Neural cell (in vitro differentiated cells): ENCODE measurements at regions not wholly inside any gene's neighbourhood (a gene's known extent, or its start where the extent isn't known, plus 50 kb on each side); places are given as distances from the start of the nearest gene placed in this dataset.

Source experiments
- EZH2 ChIP-seq: fragments of 200-600, 300-800 bp; shearing (Covaris generic), sonication (generic); IDR thresholded peaks from 2 replicates; pipeline ENCODE4 v1.6.1; 2014; ENCODE audit warnings: antibody characterized with exemption, low read length, borderline replicate concordance, mild to moderate bottlenecking; ENCODE audit not compliant: insufficient read depth, poor library complexity, severe bottlenecking
- POLR2AphosphoS5 ChIP-seq: IDR thresholded peaks from 2 replicates; pipeline ENCODE4 v1.6.1; 2012
- SMC3 ChIP-seq: fragments of 450-650 bp; conservative IDR thresholded peaks from 2 replicates; pipeline ENCODE4 v1.6.1; 2014; ENCODE audit warnings: antibody characterized with exemption, mild to moderate bottlenecking, moderate library complexity; ENCODE audit not compliant: poor library complexity
- TAF1 ChIP-seq: IDR thresholded peaks from 2 replicates; pipeline ENCODE4 v1.6.1; 2012; ENCODE audit warnings: low read depth
- TF ChIP-seq, protein P1 (sequence below): fragments of 450-650 bp; IDR thresholded peaks from 2 replicates; pipeline ENCODE4 v1.5.1; 2014; ENCODE audit warnings: antibody characterized with exemption, mild to moderate bottlenecking, moderate library complexity; ENCODE audit not compliant: poor library complexity, severe bottlenecking

GRCh38 chr18:39558658-39559057 is 1993.1 kb upstream of the CELF4 start:
- TF ChIP-seq, protein P1, sequence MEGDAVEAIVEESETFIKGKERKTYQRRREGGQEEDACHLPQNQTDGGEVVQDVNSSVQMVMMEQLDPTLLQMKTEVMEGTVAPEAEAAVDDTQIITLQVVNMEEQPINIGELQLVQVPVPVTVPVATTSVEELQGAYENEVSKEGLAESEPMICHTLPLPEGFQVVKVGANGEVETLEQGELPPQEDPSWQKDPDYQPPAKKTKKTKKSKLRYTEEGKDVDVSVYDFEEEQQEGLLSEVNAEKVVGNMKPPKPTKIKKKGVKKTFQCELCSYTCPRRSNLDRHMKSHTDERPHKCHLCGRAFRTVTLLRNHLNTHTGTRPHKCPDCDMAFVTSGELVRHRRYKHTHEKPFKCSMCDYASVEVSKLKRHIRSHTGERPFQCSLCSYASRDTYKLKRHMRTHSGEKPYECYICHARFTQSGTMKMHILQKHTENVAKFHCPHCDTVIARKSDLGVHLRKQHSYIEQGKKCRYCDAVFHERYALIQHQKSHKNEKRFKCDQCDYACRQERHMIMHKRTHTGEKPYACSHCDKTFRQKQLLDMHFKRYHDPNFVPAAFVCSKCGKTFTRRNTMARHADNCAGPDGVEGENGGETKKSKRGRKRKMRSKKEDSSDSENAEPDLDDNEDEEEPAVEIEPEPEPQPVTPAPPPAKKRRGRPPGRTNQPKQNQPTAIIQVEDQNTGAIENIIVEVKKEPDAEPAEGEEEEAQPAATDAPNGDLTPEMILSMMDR = no peak
- TF ChIP-seq TAF1 (no peak), EZH2 (no peak), SMC3 (no peak), POLR2AphosphoS5 (no peak)
